GM12892 (cell line): ENCODE measurements at regions not wholly inside any gene's neighbourhood (a gene's known extent, or its start where the extent isn't known, plus 50 kb on each side); places are given as distances from the start of the nearest gene placed in this dataset.

Experiments used
- POLR2A ChIP-seq: IDR thresholded peaks from 2 replicates; pipeline ENCODE4 v1.6.1; 2011; ENCODE audit warnings: low read depth, low read length, control low read depth
- TAF1 ChIP-seq: IDR thresholded peaks from 2 replicates; pipeline ENCODE4 v1.6.1; 2011; ENCODE audit warnings: low read depth, mild to moderate bottlenecking, control low read depth, low read length, borderline replicate concordance

- TF ChIP-seq POLR2A (no peak), TAF1 (no peak)
Measured at GRCh38 chr4:36990128-36990872, 254.2 kb upstream of the NWD2 start.
